GM23248 (cell line): ENCODE measurements at regions not wholly inside any gene's neighbourhood (a gene's known extent, or its start where the extent isn't known, plus 50 kb on each side); places are given as distances from the start of the nearest gene placed in this dataset.

Source experiments
- DNase-seq: peaks from one replicate; pipeline ENCODE4 v3.0.0-alpha.2; 2015
- H2AFZ ChIP-seq: fragments of 200-600 bp; sonication (generic); 2 replicates; pipeline ENCODE4 v1.6.1; 2016; ENCODE audit warnings: antibody characterized with exemption
- H3F3A ChIP-seq: fragments of 200-600 bp; sonication (generic); 2 replicates; pipeline ENCODE4 v1.6.1; 2016; ENCODE audit warnings: mild to moderate bottlenecking, antibody characterized with exemption, mixed run types; ENCODE audit not compliant: insufficient read depth
- H3K27ac ChIP-seq: fragments of 200-600 bp; sonication (generic); 2 replicates; pipeline ENCODE4 v1.5.1; 2016; ENCODE audit warnings: mild to moderate bottlenecking
- H3K27me3 ChIP-seq: fragments of 200-600 bp; sonication (generic); replicated peaks from 2 replicates; pipeline ENCODE4 v1.6.1; 2016; ENCODE audit warnings: mild to moderate bottlenecking; ENCODE audit not compliant: insufficient read depth
- H3K36me3 ChIP-seq: fragments of 200-600 bp; sonication (generic); 2 replicates; pipeline ENCODE4 v1.6.1; 2016; ENCODE audit warnings: low read depth, mild to moderate bottlenecking
- H3K4me1 ChIP-seq: fragments of 200-600 bp; sonication (generic); 2 replicates; pipeline ENCODE4 v1.6.1; 2016; ENCODE audit warnings: mild to moderate bottlenecking; ENCODE audit not compliant: insufficient read depth
- H3K4me2 ChIP-seq: fragments of 200-600 bp; sonication (generic); one replicate; pipeline ENCODE4 v1.6.1; 2016; ENCODE audit warnings: mild to moderate bottlenecking; ENCODE audit not compliant: unreplicated experiment
- H3K4me3 ChIP-seq: fragments of 200-600 bp; sonication (generic); 2 replicates; pipeline ENCODE4 v1.5.1; 2016; ENCODE audit warnings: mild to moderate bottlenecking
- H3K79me2 ChIP-seq: fragments of 200-600 bp; sonication (generic); 2 replicates; pipeline ENCODE4 v1.6.1; 2016; ENCODE audit warnings: mild to moderate bottlenecking; ENCODE audit not compliant: insufficient read depth
- H3K9ac ChIP-seq: fragments of 200-600 bp; sonication (generic); 2 replicates; pipeline ENCODE4 v1.6.1; 2016; ENCODE audit warnings: mild to moderate bottlenecking
- H3K9me2 ChIP-seq: fragments of 200-600 bp; sonication (generic); 2 replicates; pipeline ENCODE4 v1.6.1; 2016; ENCODE audit warnings: mixed run types, mild to moderate bottlenecking, moderate library complexity; ENCODE audit not compliant: insufficient read depth
- H3K9me3 ChIP-seq: fragments of 200-600 bp; sonication (generic); one replicate; pipeline ENCODE4 v1.6.1; 2017; ENCODE audit warnings: low read depth
- H4K20me1 ChIP-seq: fragments of 200-600 bp; sonication (generic); 2 replicates; pipeline ENCODE4 v1.6.0; 2016; ENCODE audit not compliant: insufficient read depth
- EZH2 ChIP-seq: fragments of 200-600 bp; sonication (generic); IDR thresholded peaks from 2 replicates; pipeline ENCODE4 v1.6.1; 2018; ENCODE audit warnings: antibody characterized with exemption, mild to moderate bottlenecking; ENCODE audit not compliant: insufficient read depth, poor library complexity, severe bottlenecking
- EZH2phosphoT487 ChIP-seq: fragments of 200-600 bp; sonication (generic); IDR thresholded peaks from 2 replicates; pipeline ENCODE4 v1.6.1; 2018; ENCODE audit warnings: antibody characterized with exemption, moderate library complexity, mild to moderate bottlenecking, low read depth; ENCODE audit not compliant: insufficient read depth
- WGBS, 2 experiments: methylation state at CpG; one replicate each; pipeline ENCODE4 v1.1.6; 2015 to 2017; ENCODE audit warnings: low lambda C conversion rate in 2 of 2, low coverage in 1 of 2; ENCODE audit errors: missing lambda C conversion rate in 2 of 2; 5-methylcytosine and 5-hydroxymethylcytosine counted together
- in situ Hi-C: fragments of 300-500 bp; cut with MboI; formaldehyde crosslinking; loops from 2 replicates; pipeline ENCODE4 v1.15.0; 2020

DNA sequence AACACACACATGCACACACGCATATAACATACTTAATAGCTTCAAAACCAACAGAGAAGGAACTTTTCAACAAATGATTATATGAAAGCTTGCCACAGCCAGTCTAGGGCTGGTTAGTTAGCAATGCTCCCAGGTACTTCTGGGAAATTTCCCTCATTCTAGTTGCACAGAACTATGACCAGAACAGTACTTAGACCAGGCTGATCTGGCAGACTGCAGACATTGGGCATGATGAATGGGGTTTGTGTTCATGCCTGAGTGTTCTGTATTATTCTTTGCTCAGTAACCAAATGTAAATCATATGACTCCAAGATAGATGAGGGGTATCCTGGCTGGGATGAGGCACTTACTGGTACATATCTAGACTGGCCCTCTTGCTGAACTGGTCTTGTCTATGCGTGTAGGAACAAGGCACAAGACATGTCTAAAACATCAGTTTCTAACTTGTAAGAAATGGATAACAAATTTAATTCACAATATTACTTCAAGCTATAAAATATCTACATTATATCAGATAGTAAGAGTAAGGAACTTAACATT, 50.3 kb upstream of the GEMIN8 start:
- H3K4me1 ChIP-seq, result no peaks in the 10 kb centered on the region
- no peaks in the 10 kb centered on the region for H3K27me3 ChIP-seq
- no peak overlapping the region for H3K9ac ChIP-seq
- TF ChIP-seq EZH2phosphoT487 (no peak), EZH2 (no peak)
- DNase-seq, result no peak
- H3K4me3 ChIP-seq, result no peak overlapping the region
- no peaks in the 10 kb centered on the region for H4K20me1 ChIP-seq
- no peaks in the 10 kb centered on the region for H3K9me3 ChIP-seq
- no peak overlapping the region for H3K4me2 ChIP-seq
- H3F3A ChIP-seq, result no peaks in the 10 kb centered on the region
- H3K9me2 ChIP-seq, result no peaks in the 10 kb centered on the region
- H3K27ac ChIP-seq, result no peak overlapping the region
- H3K36me3 ChIP-seq, result no peaks in the 10 kb centered on the region
- 59 to 63% methylated on average over 2 of the region's 2 CpGs for WGBS, 2 experiments
- in situ Hi-C loops, result loop anchor here (25.0 kb wide), 1 partner anchor 1157 kb away; no protein-coding TSS in a partner anchor
- H2AFZ ChIP-seq, result no peak overlapping the region
- no peaks in the 10 kb centered on the region for H3K79me2 ChIP-seq
